GM12865 (cell line): ENCODE measurements at regions not wholly inside any gene's neighbourhood (a gene's known extent, or its start where the extent isn't known, plus 50 kb on each side); places are given as distances from the start of the nearest gene placed in this dataset.

Experiments used
- DNase-seq: peaks from one replicate; pipeline ENCODE4 v3.0.0; 2010; ENCODE audit warnings: low read depth
- H3K4me3 ChIP-seq: 2 replicates; pipeline ENCODE4 v1.5.1; 2011; ENCODE audit warnings: mild to moderate bottlenecking, low read depth, low read length, control low read depth
- CTCF ChIP-seq: IDR thresholded peaks from 2 replicates; pipeline ENCODE4 v1.5.1; 2011; ENCODE audit warnings: low read length, control low read depth, low read depth, inconsistent platforms; ENCODE audit not compliant: insufficient read depth; ENCODE audit errors: missing control alignments

DNA sequence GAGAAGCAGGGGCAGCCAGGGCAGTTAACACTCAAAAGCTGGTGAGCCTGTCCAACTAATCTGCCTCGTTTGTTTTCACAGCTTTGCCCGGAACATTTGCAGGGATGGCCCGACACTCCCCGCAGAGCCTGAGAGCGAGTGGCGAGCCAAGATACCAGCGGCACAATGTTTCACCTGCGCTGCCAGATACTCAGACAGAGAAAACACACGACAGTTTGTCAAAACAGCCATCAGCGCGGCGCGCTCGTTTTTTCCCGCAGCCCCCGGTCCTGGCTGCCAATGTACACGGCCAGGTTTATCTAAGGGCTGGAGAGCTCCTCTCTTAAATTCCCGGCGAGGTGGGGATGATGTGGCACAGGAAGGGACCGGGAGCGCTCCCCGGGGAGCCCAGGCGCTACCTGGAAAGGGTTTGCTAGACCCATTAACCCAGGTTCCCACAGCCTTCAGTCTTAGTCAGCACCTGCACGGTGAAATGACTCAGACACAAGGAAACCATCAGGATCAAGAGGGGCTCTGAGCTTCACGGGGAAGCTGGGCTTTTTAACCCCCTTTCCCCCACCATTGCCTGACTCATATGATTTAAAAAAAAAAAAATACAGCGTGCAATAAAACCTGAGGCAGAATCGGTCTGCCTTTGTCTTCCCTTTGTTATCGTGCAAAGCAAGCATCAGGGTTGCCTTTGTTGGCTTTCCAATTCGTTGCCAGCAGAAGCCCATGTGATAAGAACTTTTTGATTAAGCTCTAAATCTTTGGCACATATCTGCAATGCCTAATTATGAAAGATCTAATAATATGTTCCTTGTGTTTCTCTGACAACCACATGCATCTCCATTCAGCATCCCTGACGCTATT lies 186.2 kb downstream of the EFNB2 start:
- no peak for TF ChIP-seq CTCF
- H3K4me3 ChIP-seq: no peak overlapping the region
- no peak for DNase-seq

DNA sequence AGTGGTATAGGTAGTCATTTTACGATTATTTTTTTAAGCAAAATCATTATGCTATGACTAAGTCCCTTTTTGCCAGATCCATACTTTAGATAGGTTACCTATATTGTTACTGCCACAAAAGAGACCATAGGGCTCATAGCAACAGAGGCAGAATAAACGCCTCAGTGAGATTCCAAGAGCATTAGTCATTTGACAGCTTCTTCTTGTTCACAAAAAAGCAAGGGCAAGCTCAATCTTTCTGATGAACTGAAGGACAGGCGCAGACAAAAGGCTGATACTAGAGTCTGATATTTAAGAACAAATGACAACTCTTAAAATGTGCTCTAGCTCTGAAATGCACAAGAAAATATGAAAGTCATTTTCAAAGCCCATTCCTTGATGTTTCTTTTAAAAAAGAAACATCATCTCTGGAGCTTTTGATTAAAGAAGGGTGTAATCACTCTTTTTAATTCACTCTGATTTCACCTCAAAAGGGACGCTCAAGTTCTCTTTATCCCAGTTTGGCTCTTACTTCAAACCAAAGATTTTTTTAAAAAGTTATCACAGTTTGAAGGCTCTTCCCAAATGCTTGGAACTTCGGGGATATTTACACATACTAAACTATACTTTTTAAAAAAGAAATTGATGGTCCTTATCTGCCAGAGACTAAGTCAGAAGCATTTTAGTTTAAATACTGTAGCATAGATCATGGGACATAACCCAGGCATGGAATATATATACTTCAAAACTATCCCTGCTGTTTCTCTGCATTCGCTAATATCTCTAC lies 187.2 kb downstream of the EFNB2 start:
- no peak overlapping the region for H3K4me3 ChIP-seq
- no peak for DNase-seq
- no peak for TF ChIP-seq CTCF

DNA sequence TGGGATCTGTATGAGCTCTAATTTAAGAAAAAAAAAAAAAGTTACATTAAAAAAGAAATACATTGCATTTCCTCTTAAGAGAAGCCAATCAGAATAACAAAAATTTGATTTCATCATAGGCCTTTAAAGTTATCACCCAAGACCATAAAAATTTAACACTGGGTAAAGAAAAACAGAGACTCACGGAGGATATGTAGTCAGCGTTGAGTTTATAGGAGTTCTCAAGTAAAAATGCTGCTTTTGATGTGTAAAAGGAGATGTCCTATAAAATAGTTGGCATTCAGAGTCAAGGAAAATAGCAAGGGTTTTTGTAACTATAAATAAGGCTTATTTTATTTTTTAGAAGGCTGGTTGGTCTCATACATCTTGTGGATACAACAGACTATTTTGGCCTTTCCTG lies 191.1 kb downstream of the EFNB2 start:
- no peak for DNase-seq
- no peak for TF ChIP-seq CTCF
- no peak overlapping the region for H3K4me3 ChIP-seq

DNA sequence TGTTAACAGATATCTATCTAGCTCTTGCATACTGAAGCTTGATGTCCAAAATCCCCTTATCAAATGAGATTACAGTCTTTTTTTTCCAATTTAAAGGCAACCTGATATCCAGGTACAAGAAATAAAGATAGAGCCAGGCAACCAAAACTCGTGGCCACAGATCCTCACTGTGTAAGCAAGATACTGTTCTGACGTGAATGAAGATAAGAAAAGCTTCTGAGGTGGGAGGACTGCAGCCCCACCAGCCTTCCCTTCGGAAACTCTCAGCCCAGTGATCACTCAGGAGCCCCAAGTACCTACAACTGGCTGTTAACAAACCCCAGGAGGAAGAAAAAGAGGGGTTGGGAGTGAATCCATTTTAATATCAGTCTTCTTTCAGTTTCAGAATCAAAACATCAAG lies 191.6 kb downstream of the EFNB2 start:
- TF ChIP-seq CTCF: no peak
- no peak overlapping the region for H3K4me3 ChIP-seq

DNA sequence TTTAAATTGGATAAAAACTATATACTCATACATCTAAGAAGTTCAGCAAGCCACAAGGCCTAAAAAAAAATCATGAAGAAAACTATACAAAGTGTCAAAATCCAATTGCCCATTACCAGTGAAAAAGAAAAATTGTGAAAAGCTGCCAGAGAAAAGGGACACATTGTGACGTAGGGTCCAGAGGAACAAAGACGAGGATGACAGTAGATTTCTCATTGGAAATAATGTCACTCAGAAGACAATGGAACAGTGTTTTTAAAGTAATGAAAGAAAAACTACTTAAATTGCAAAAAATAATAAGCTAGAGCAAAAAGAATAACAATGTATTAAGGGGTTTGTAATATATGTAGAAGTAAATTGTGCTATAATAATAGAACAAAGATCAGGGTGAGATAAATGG lies 195.2 kb downstream of the EFNB2 start:
- H3K4me3 ChIP-seq: no peak overlapping the region
- no peak for TF ChIP-seq CTCF
- DNase-seq: no peak

More for the DNA sequence above, 191.6 kb downstream of the EFNB2 start:
- DNase-seq: no peak

- H3K4me3 ChIP-seq: no peak overlapping the region
- no peak for DNase-seq
- no peak for TF ChIP-seq CTCF
Observed at GRCh38 chr13:106337096-106337850, 198.2 kb downstream of the EFNB2 start.
